ENCODE measurements at regions not wholly inside any gene's neighbourhood (a gene's known extent, or its start where the extent isn't known, plus 50 kb on each side); places are given as distances from the start of the nearest gene placed in this dataset.
"Not testable (repeated sequence)": the region's sequence is repeated elsewhere in the genome, so short reads cannot be mapped to it uniquely, and the experiment has no call there.

GRCh38 chr10:117431160-117431559 is 55.9 kb upstream of the PDZD8 start:
- no peak for DNase-seq
- intact Hi-C loops (cut with DNase I) = no loop called here

GRCh38 chr10:117430535-117430934 is 55.3 kb upstream of the PDZD8 start:
- intact Hi-C loops (cut with DNase I); DNase-seq: not testable (repeated sequence)

GRCh38 chr10:117429643-117430265 is 54.5 kb upstream of the PDZD8 start:
- intact Hi-C loops (cut with DNase I) = no loop called here
- DNase-seq = no peak

GRCh38 chr10:117427356-117427755 is 52.1 kb upstream of the PDZD8 start:
- intact Hi-C loops (cut with DNase I) = no loop called here
- no peak for DNase-seq

GRCh38 chr10:117425974-117426566 is 50.8 kb upstream of the PDZD8 start:
- intact Hi-C loops (cut with DNase I) = no loop called here
- no peak for DNase-seq

GRCh38 chr10:117424883-117425649 is 49.8 kb upstream of the PDZD8 start:
- DNase-seq = no peak
- intact Hi-C loops (cut with DNase I) = no loop called here

All from head of caudate nucleus (tissue), 42 donors.